Heart left ventricle (tissue), 16 donors: ENCODE measurements at regions not wholly inside any gene's neighbourhood (a gene's known extent, or its start where the extent isn't known, plus 50 kb on each side); places are given as distances from the start of the nearest gene placed in this dataset.
A peak's percentile ranks its signal among the peaks of the same experiment; 100 is the strongest.

Experiments
- ATAC-seq, 4 donors: fragments of 200-7000 bp; cut with Tn5 transposase; one replicate each; pipeline ENCODE4 v1.9.1; 2020 to 2022; ENCODE audit warnings: moderate library complexity in 4 of 4, mild to moderate bottlenecking in 3 of 4, moderate number of reproducible peaks in 1 of 4
- DNase-seq, 5 donors: peaks; one replicate each; pipeline ENCODE4 v3.0.0-alpha.2; 2020
- H3K27ac ChIP-seq, 12 donors: fragments of 200-600 bp; sonication (generic) in 4 of 12; one replicate each; pipeline versions ENCODE4 v1.5.0 to v1.8.0; 2016 to 2022; ENCODE audit warnings: mild to moderate bottlenecking in 2 of 12
- H3K27me3 ChIP-seq, 9 donors: fragments of 200-600 bp; sonication (generic) in 2 of 9; one replicate each; pipeline versions ENCODE4 v1.5.1 to v1.8.0; 2016 to 2022; ENCODE audit warnings: mild to moderate bottlenecking in 3 of 9
- H3K36me3 ChIP-seq, 9 donors: fragments of 200-600 bp; sonication (generic) in 2 of 9; one replicate each; pipeline versions ENCODE4 v1.5.0 to v1.8.0; 2018 to 2022; ENCODE audit warnings: mild to moderate bottlenecking in 2 of 9
- H3K4me1 ChIP-seq, 12 donors: fragments of 200-600 bp; sonication (generic) in 4 of 12; one replicate each; pipeline versions ENCODE4 v1.5.0 to v1.8.0; 2016 to 2022; ENCODE audit warnings: mild to moderate bottlenecking in 3 of 12
- H3K4me3 ChIP-seq, 12 donors: fragments of 200-600 bp; sonication (generic) in 4 of 12; one replicate each; pipeline versions ENCODE4 v1.5.0 to v1.8.0; 2017 to 2022; ENCODE audit warnings: mild to moderate bottlenecking in 9 of 12, moderate library complexity in 4 of 12
- H3K9me3 ChIP-seq, 12 donors: fragments of 200-600 bp; sonication (generic) in 4 of 12; one replicate each; pipeline versions ENCODE4 v1.5.0 to v1.8.0; 2016 to 2022; ENCODE audit warnings: mild to moderate bottlenecking in 1 of 12
- CTCF ChIP-seq, 12 donors: fragments of 200-600 bp; sonication (generic) in 4 of 12; IDR thresholded peaks; one replicate each; pipeline versions ENCODE4 v1.5.0 to v1.8.0; 2018 to 2022; ENCODE audit warnings: antibody characterized with exemption in 12 of 12, mild to moderate bottlenecking in 5 of 12
- POLR2A ChIP-seq, 2 donors: fragments of 450-650 bp; IDR thresholded peaks; one replicate each; pipeline ENCODE4 v1.6.1; 2017; ENCODE audit warnings: antibody characterized with exemption in 2 of 2, mild to moderate bottlenecking in 2 of 2, moderate library complexity in 2 of 2
- WGBS, 4 donors: extraction: QIAGEN DNeasy Blood & Tissue Kit in 2 of 4; methylation state at CpG; one replicate each; pipeline versions ENCODE4 v1.1.5 to v1.1.7; 2013 to 2018; 5-methylcytosine and 5-hydroxymethylcytosine counted together
- intact Hi-C, 10 donors: fragments of 100-400 bp; cut with DNase I; formaldehyde crosslinking; loops; one replicate each; pipeline versions ENCODE4 v1.11.1 to v1.14.2; 2022
- donor health status: ischemic (EF 13 %, LVEDD 7.1; RV severe dilation, severe dysfunction).
- donor health status: healthy with polysubstance abuse.
- donor health status: DM: no; HTN: yes; CAD: no.
- donor health status: DM: no; HTN: no; CAD: no.
- donor health status: ischemic (EF 25% LVEDD 6.9; RV normal size, moderate dysfunction).
- donor health status: ischemic (EF 25% LVEDD 5.7; RV mildly dilated, moderate dysfunction).
- donor health status: healthy.
- donor health status: DM: yes; HTN: yes; CAD: no.
- donor health status: ischemic (EF 35%, LVEDD 5.7; RV mildly dilated, moderate dysfunction).
- donor health status: nonischemic (EF 11% LVEDD 7.7; RV severe dilation, severe dysfunction).
- donor health status: DM: yes; HTN: yes; CAD: no.
- donor health status: PGD.
- donor health status: ischemic (EF 29% LVEDD 5.4; RV normal size, mild dysfunction).
- donor health status: nonischemic (EF 23%, LVEDD 6.1; RV moderate dilation, normal function).

GRCh38 chr4:14857981-14858380 is 144.3 kb upstream of the CPEB2 start:
- no peak for ATAC-seq
- 91 to 94% (median 93%) methylated on average over 3 of the region's 3 CpGs for WGBS, 4 donors
- TF ChIP-seq POLR2A (IDR thresholded peaks at IDR 0.05) (no peak), CTCF (IDR thresholded peaks at IDR 0.05) (no peak)

DNA sequence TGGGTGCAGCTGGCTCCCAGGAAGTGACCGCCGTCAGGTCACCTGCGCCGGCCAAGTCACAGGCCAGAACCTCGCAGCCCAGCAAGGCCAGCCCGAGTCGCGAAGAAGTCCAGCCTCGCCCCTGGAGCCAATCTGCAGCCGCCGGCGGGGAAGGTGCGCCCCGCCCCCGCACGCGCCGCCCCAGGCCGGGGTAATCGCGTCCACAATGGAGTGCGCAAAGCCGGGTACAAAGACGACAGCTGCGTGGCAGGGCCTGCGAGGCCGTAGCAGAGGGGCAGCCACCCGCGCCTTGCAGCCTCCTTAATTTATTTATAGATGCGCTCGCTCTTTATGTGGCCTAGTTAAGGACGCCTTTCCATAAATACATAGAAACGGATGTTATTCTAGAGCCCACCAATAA is 139.4 kb upstream of the CPEB2 start:
- H3K4me3 ChIP-seq, result peak overlapping the region in 8 of 12 donors; percentile 15 to 37 (median 24)
- no peaks in the 10 kb centered on the region for H3K36me3 ChIP-seq
- H3K9me3 ChIP-seq, result no peaks in the 10 kb centered on the region
- intact Hi-C loops, result no loop called here
- peak in 4 of 5 donors; percentile 20 to 59 (median 30) for DNase-seq
- peaks cover 0 to 9% (median 0%) of the 10 kb centered on the region in 9 donors for H3K27me3 ChIP-seq
- peaks cover 0 to 22% (median 6%) of the 10 kb centered on the region in 12 donors for H3K4me1 ChIP-seq
- WGBS, 4 donors, result 23 to 34% (median 30%) methylated on average over 33 of the region's 33 CpGs
- TF ChIP-seq CTCF (IDR thresholded peaks at IDR 0.05) (no peak), POLR2A (IDR thresholded peaks at IDR 0.05) (no peak)
- peak overlapping the region in 2 of 12 donors; percentile 55 to 76 for H3K27ac ChIP-seq
- ATAC-seq, result peak in 3 of 4 donors; percentile 59 to 74 (median 64)

More at GRCh38 chr4:14857981-14858380, 144.3 kb upstream of the CPEB2 start:
- no peak for DNase-seq
- Histone ChIP-seq H3K36me3 (no peaks in the 10 kb centered on the region), H3K9me3 (peaks cover 0 to 4% (median 0%) of the 10 kb centered on the region in 12 donors), H3K27ac (no peak overlapping the region), H3K4me3 (no peak overlapping the region), H3K27me3 (peaks cover 0 to 6% (median 0%) of the 10 kb centered on the region in 9 donors), H3K4me1 (peaks cover 0 to 26% (median 0%) of the 10 kb centered on the region in 12 donors)
- intact Hi-C loops, result no loop called here

DNA sequence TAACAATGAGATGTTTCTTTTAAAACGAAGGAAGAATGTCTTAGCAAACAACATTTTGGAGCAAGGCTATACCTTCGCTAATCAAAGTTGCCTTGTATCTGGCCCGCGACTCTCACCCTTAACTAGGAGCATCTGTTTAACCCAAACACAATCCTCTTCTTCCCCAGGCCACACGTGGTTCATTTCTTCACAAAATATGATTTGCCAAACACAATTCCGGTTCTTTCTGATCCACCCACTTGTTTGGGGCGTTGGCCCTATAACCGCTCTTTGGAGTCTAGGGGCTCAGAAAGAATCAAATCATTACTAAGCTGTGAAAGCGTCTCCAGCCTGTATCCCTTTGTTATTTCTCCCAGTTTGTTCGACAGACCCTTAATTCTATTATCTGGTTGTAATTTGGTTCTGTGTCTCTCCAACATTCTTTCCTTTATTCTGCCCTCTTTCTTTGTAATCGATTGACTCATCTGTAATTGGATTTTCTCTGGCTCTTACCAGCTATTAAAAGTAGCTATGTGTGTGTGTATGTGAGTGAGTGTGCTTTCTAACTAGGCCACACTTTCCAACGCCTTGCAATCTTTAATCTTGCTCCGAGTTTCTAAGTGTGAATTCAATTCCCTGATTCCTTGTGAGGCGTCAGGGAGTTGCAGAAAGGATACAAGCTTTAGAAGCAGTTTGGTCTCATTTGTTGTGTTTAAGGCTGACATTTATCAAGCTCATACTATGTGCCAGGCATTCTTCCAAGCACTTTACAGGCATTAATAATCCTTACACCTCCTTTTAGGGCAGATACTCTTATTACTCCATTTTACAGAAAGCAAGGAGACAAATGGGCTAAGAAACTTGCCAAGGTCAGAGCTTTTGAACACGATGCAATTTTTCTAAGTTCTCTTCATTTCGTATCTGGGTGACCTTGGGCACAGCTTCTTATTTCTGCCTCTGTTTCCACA is 138.6 kb upstream of the CPEB2 start:
- intact Hi-C loops, result no loop called here
- DNase-seq (no peak), ATAC-seq (no peak)
- H3K36me3 ChIP-seq, result no peaks in the 10 kb centered on the region
- peak overlapping the region in 1 of 12 donors; percentile 32 for H3K4me3 ChIP-seq
- WGBS, 4 donors, result 85 to 90% (median 86%) methylated on average over 16 of the region's 16 CpGs
- H3K9me3 ChIP-seq, result no peaks in the 10 kb centered on the region
- TF ChIP-seq CTCF (IDR thresholded peaks at IDR 0.05), result no peak
- no peak for TF ChIP-seq POLR2A (IDR thresholded peaks at IDR 0.05)
- H3K27ac ChIP-seq, result peak overlapping the region in 3 of 12 donors; percentile 3 to 76 (median 42)
- peaks cover 0 to 13% (median 0%) of the 10 kb centered on the region in 9 donors for H3K27me3 ChIP-seq
- H3K4me1 ChIP-seq, result peaks cover 0 to 22% (median 6%) of the 10 kb centered on the region in 12 donors

GRCh38 chr4:14864365-14865030 is 137.8 kb upstream of the CPEB2 start:
- peak in 3 of 4 donors; percentile 71 to 77 (median 72) for ATAC-seq

More at GRCh38 chr4:14864365-14865030, 137.8 kb upstream of the CPEB2 start:
- Histone ChIP-seq H3K9me3 (no peaks in the 10 kb centered on the region), H3K36me3 (no peaks in the 10 kb centered on the region), H3K4me3 (no peak overlapping the region), H3K27me3 (peaks cover 0 to 7% (median 0%) of the 10 kb centered on the region in 9 donors), H3K27ac (peak overlapping the region in 3 of 12 donors; percentile 3 to 76 (median 42)), H3K4me1 (peaks cover 0 to 22% (median 6%) of the 10 kb centered on the region in 12 donors)
- DNase-seq, result no peak
- TF ChIP-seq POLR2A (IDR thresholded peaks at IDR 0.05) (no peak), CTCF (IDR thresholded peaks at IDR 0.05) (no peak)
- intact Hi-C loops, result no loop called here
- WGBS, 4 donors, result 31 to 42% (median 40%) methylated on average over 3 of the region's 3 CpGs
